ENCODE measurements at regions not wholly inside any gene's neighbourhood (a gene's known extent, or its start where the extent isn't known, plus 50 kb on each side); places are given as distances from the start of the nearest gene placed in this dataset.

- Histone ChIP-seq H3K4me3 (ENCODE audit: low read depth in 1 of 3, low read length in 3 of 3) (no peak overlapping the region), H3K27ac (ENCODE audit: low read depth in 1 of 2, low read length in 2 of 2) (no peak overlapping the region), H3K27me3 (ENCODE audit: control insufficient read depth in 4 of 4, insufficient read depth in 4 of 4, low read length in 3 of 4) (peaks cover 0 to 8% (median 1%) of the 10 kb centered on the region in 4 donors), H3K36me3 (ENCODE audit: control insufficient read depth in 4 of 4, insufficient read depth in 3 of 4, low read depth in 1 of 4, low read length in 3 of 4) (no peaks in the 10 kb centered on the region), H3K4me1 (ENCODE audit: control insufficient read depth in 4 of 4, insufficient read depth in 4 of 4, low read length in 3 of 4) (peaks cover 0 to 1% (median 0%) of the 10 kb centered on the region in 4 donors), H3K9ac (ENCODE audit: low read depth in 1 of 2, low read length in 2 of 2) (no peak overlapping the region), H3K9me3 (ENCODE audit: control insufficient read depth in 4 of 4, low read length in 3 of 4) (no peaks in the 10 kb centered on the region)
- TF ChIP-seq ATF3 (IDR thresholded peaks at IDR 0.05) (no peak), YY1 (IDR thresholded peaks at IDR 0.05) (no peak), HNF4A (conservative IDR thresholded peaks at IDR 0.05) (no peak), REST (IDR thresholded peaks at IDR 0.05) (no peak), TAF1 (conservative IDR thresholded peaks at IDR 0.05) (no peak), NR2F2 (IDR thresholded peaks at IDR 0.05) (no peak), EGR1 (IDR thresholded peaks at IDR 0.05; ENCODE audit: low read depth in 2 of 2) (no peak), RXRA (IDR thresholded peaks at IDR 0.05) (no peak), HNF4G (IDR thresholded peaks at IDR 0.05) (no peak), RAD21 (IDR thresholded peaks at IDR 0.05) (no peak), FOXA1 (IDR thresholded peaks at IDR 0.05) (no peak), CTCF (IDR thresholded peaks at IDR 0.05; ENCODE audit: low read depth, low read length, missing input control) (no peak), FOXA2 (IDR thresholded peaks at IDR 0.05) (no peak), JUND (IDR thresholded peaks at IDR 0.05) (no peak), MAX (IDR thresholded peaks at IDR 0.05) (no peak), GABPA (IDR thresholded peaks at IDR 0.05 in 1 of 2, conservative IDR thresholded peaks at IDR 0.05 in 1 of 2) (no peak), SP1 (IDR thresholded peaks at IDR 0.05) (no peak)
- DNase-seq (ENCODE audit: low spot score) = no peak
- 92% methylated on average over 2 of the region's 2 CpGs for WGBS
These were observed 247.7 kb upstream of the DMRT1 start for GRCh38 chr9:593809-594208.

- WGBS = 88% methylated on average over 2 of the region's 2 CpGs
- Histone ChIP-seq H3K36me3 (ENCODE audit: control insufficient read depth in 4 of 4, insufficient read depth in 3 of 4, low read depth in 1 of 4, low read length in 3 of 4) (no peaks in the 10 kb centered on the region), H3K9ac (ENCODE audit: low read depth in 1 of 2, low read length in 2 of 2) (no peak overlapping the region), H3K4me1 (ENCODE audit: control insufficient read depth in 4 of 4, insufficient read depth in 4 of 4, low read length in 3 of 4) (peaks cover 0 to 1% (median 0%) of the 10 kb centered on the region in 4 donors), H3K4me3 (ENCODE audit: low read depth in 1 of 3, low read length in 3 of 3) (no peak overlapping the region), H3K27ac (ENCODE audit: low read depth in 1 of 2, low read length in 2 of 2) (no peak overlapping the region), H3K9me3 (ENCODE audit: control insufficient read depth in 4 of 4, low read length in 3 of 4) (no peaks in the 10 kb centered on the region), H3K27me3 (ENCODE audit: control insufficient read depth in 4 of 4, insufficient read depth in 4 of 4, low read length in 3 of 4) (peaks cover 0 to 3% (median 1%) of the 10 kb centered on the region in 4 donors)
- no peak for DNase-seq (ENCODE audit: low spot score)
- no peak for TF ChIP-seq FOXA1 (IDR thresholded peaks at IDR 0.05)
- TF ChIP-seq FOXA2 (IDR thresholded peaks at IDR 0.05) = no peak
- TF ChIP-seq ATF3 (IDR thresholded peaks at IDR 0.05) = no peak
- no peak for TF ChIP-seq NR2F2 (IDR thresholded peaks at IDR 0.05)
- TF ChIP-seq MAX (IDR thresholded peaks at IDR 0.05) = no peak
- no peak for TF ChIP-seq HNF4A (conservative IDR thresholded peaks at IDR 0.05)
- TF ChIP-seq GABPA (IDR thresholded peaks at IDR 0.05 in 1 of 2, conservative IDR thresholded peaks at IDR 0.05 in 1 of 2) = no peak
- TF ChIP-seq RXRA (IDR thresholded peaks at IDR 0.05) = no peak
- TF ChIP-seq TAF1 (conservative IDR thresholded peaks at IDR 0.05) = no peak
- no peak for TF ChIP-seq EGR1 (IDR thresholded peaks at IDR 0.05; ENCODE audit: low read depth in 2 of 2)
- TF ChIP-seq ZBTB33 (IDR thresholded peaks at IDR 0.05) = no peak
- TF ChIP-seq REST (IDR thresholded peaks at IDR 0.05) = no peak
- TF ChIP-seq HNF4G (IDR thresholded peaks at IDR 0.05) = no peak
These were observed 244.8 kb upstream of the DMRT1 start for GRCh38 chr9:596703-597102.
